HG03060 (cell line): ENCODE measurements at regions not wholly inside any gene's neighbourhood (a gene's known extent, or its start where the extent isn't known, plus 50 kb on each side); places are given as distances from the start of the nearest gene placed in this dataset.

Experiments
- ATAC-seq: cut with Tn5 transposase; IDR thresholded peaks from one replicate; pipeline ENCODE4 v1.9.1; 2021; ENCODE audit warnings: low read depth, moderate number of reproducible peaks; ENCODE audit not compliant: unreplicated experiment

- ATAC-seq: no peak
These were observed 318.3 kb upstream of the IRX4 start for GRCh38 chr5:2201011-2201410.

- ATAC-seq: no peak
These were observed 317.7 kb upstream of the IRX4 start for GRCh38 chr5:2200261-2200950.

- ATAC-seq: no peak
These were observed 317.0 kb upstream of the IRX4 start for GRCh38 chr5:2199697-2200096.

- ATAC-seq: no peak
These were observed 314.4 kb upstream of the IRX4 start for GRCh38 chr5:2196989-2197619.

GRCh38 chr5:2196416-2196815, 313.7 kb upstream of the IRX4 start:
- ATAC-seq: no peak

- no peak for ATAC-seq
These were observed 312.2 kb upstream of the IRX4 start for GRCh38 chr5:2194949-2195348.

- no peak for ATAC-seq
These were observed 311.5 kb upstream of the IRX4 start for GRCh38 chr5:2194236-2194555.

GRCh38 chr5:2193542-2194235, 311.0 kb upstream of the IRX4 start:
- ATAC-seq: no peak

- no peak for ATAC-seq
These were observed 310.4 kb upstream of the IRX4 start for GRCh38 chr5:2193142-2193541.

GRCh38 chr5:2192496-2192895, 309.8 kb upstream of the IRX4 start:
- ATAC-seq: no peak

GRCh38 chr5:2191972-2192371, 309.2 kb upstream of the IRX4 start:
- ATAC-seq: no peak

- ATAC-seq: no peak
These were observed 307.8 kb upstream of the IRX4 start for GRCh38 chr5:2190549-2190948.

- ATAC-seq: no peak
These were observed 305.9 kb upstream of the IRX4 start for GRCh38 chr5:2188661-2189060.

- no peak for ATAC-seq
These were observed 305.4 kb upstream of the IRX4 start for GRCh38 chr5:2188137-2188536.

- ATAC-seq: no peak
These were observed 305.0 kb upstream of the IRX4 start for GRCh38 chr5:2187687-2188086.

GRCh38 chr5:2187156-2187555, 304.4 kb upstream of the IRX4 start:
- no peak for ATAC-seq

- no peak for ATAC-seq
These were observed 303.8 kb upstream of the IRX4 start for GRCh38 chr5:2186472-2187015.

- ATAC-seq: no peak
These were observed 303.1 kb upstream of the IRX4 start for GRCh38 chr5:2185646-2186471.

GRCh38 chr5:2184563-2185540, 302.1 kb upstream of the IRX4 start:
- ATAC-seq: no peak

- no peak for ATAC-seq
These were observed 301.3 kb upstream of the IRX4 start for GRCh38 chr5:2184026-2184366.
